GM06990 (cell line): ENCODE measurements at regions not wholly inside any gene's neighbourhood (a gene's known extent, or its start where the extent isn't known, plus 50 kb on each side); places are given as distances from the start of the nearest gene placed in this dataset.

Source experiments
- DNase-seq: peaks from one replicate; pipeline ENCODE4 v3.0.0-alpha.2; 2011; ENCODE audit not compliant: insufficient read length; ENCODE audit errors: extremely low read depth
- H3K27me3 ChIP-seq: replicated peaks from 2 replicates; pipeline ENCODE4 v1.6.0; 2011; ENCODE audit warnings: low read length; ENCODE audit not compliant: control insufficient read depth, insufficient read depth
- H3K36me3 ChIP-seq: 2 replicates; pipeline ENCODE4 v1.5.1; 2011; ENCODE audit warnings: low read length; ENCODE audit not compliant: control insufficient read depth, insufficient read depth
- H3K4me3 ChIP-seq: replicated peaks from 2 replicates; pipeline ENCODE4 v1.5.1; 2011; ENCODE audit warnings: low read depth, mild to moderate bottlenecking, control low read depth, low read length
- TF ChIP-seq, protein P1 (sequence below): IDR thresholded peaks from 2 replicates; pipeline ENCODE4 v1.5.1; 2011; ENCODE audit warnings: low read length, control low read depth, mild to moderate bottlenecking, inconsistent platforms; ENCODE audit not compliant: insufficient read depth, poor library complexity, severe bottlenecking

DNA sequence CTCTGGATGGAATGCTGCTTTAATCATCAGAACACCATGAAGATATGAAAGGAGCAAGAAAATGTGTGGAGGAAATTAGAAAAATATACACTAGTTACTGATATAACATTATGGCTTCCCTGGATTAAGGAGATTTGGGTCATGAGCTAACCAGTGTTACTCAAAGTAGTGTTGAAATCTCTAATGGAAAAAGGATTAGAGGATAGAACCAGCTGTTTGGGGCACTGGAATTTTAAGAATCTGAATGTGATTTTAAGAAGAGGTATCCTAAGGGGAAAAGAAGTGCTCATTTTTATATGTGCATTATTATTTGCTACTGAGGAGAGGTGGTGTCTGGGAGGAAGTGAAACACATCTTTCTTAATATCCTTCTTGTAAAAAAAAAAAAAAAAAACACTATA is 164.1 kb upstream of the PPARGC1A start:
- H3K27me3 ChIP-seq = no peaks in the 10 kb centered on the region
- no peak overlapping the region for H3K4me3 ChIP-seq
- no peak for DNase-seq
- TF ChIP-seq, protein P1, sequence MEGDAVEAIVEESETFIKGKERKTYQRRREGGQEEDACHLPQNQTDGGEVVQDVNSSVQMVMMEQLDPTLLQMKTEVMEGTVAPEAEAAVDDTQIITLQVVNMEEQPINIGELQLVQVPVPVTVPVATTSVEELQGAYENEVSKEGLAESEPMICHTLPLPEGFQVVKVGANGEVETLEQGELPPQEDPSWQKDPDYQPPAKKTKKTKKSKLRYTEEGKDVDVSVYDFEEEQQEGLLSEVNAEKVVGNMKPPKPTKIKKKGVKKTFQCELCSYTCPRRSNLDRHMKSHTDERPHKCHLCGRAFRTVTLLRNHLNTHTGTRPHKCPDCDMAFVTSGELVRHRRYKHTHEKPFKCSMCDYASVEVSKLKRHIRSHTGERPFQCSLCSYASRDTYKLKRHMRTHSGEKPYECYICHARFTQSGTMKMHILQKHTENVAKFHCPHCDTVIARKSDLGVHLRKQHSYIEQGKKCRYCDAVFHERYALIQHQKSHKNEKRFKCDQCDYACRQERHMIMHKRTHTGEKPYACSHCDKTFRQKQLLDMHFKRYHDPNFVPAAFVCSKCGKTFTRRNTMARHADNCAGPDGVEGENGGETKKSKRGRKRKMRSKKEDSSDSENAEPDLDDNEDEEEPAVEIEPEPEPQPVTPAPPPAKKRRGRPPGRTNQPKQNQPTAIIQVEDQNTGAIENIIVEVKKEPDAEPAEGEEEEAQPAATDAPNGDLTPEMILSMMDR = no peak
- no peaks in the 10 kb centered on the region for H3K36me3 ChIP-seq

- Histone ChIP-seq H3K27me3 (no peaks in the 10 kb centered on the region), H3K36me3 (no peaks in the 10 kb centered on the region), H3K4me3 (no peak overlapping the region)
- TF ChIP-seq, protein P1 = no peak
- DNase-seq = no peak
Observed at GRCh38 chr4:24044610-24045589, 155.1 kb upstream of the PPARGC1A start.

- DNase-seq = no peak
- Histone ChIP-seq H3K27me3 (no peaks in the 10 kb centered on the region), H3K4me3 (no peak overlapping the region), H3K36me3 (no peaks in the 10 kb centered on the region)
- TF ChIP-seq, protein P1 = no peak
Observed at GRCh38 chr4:24042094-24042493, 152.2 kb upstream of the PPARGC1A start.

DNA sequence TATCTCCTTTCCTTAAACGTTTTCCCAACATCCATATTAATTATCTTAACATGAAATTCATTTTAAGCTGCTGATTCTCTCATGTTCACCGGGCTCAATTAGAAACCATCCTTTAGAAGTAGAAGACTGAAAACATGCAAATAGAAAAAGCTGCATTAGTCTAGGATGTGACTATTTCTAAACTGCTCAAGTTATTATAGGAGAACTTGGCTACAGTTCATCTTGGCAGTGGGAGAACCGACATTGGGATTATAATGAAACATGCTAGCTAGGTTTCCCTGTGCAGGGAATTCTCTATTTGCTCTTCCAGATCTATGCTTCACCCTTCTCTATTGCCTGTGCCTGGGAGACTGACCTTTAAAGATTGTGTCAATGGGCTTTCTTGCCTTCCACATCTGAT is 151.0 kb upstream of the PPARGC1A start:
- Histone ChIP-seq H3K27me3 (no peaks in the 10 kb centered on the region), H3K4me3 (no peak overlapping the region), H3K36me3 (no peaks in the 10 kb centered on the region)
- DNase-seq = no peak
- TF ChIP-seq, protein P1 = no peak

DNA sequence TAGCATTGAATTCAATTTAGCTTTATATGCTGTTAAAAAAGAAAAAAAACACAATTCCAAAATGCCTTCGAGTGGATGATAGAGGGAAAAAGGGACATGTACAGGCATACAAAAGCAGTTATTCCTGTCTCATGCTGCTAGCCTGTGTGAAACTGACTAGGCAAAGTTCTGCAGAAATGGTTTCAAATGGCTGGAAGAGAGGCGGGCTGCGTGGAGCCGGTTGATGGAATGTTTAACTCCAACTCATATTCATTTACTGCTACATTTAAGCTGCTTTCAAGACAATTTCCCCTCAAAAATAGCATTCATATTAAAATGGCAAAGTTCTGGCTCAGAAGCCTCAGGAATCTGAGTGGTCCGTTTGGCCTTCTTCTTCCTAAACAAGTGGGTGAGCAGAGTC is 143.8 kb upstream of the PPARGC1A start:
- TF ChIP-seq, protein P1 = no peak
- H3K36me3 ChIP-seq = no peaks in the 10 kb centered on the region
- H3K27me3 ChIP-seq = no peaks in the 10 kb centered on the region
- DNase-seq = no peak
- H3K4me3 ChIP-seq = no peak overlapping the region
